ENCODE measurements at regions not wholly inside any gene's neighbourhood (a gene's known extent, or its start where the extent isn't known, plus 50 kb on each side); places are given as distances from the start of the nearest gene placed in this dataset.

GRCh38 chr9:1962588-1963106 is 52.5 kb upstream of the SMARCA2 start:
- DNase-seq (ENCODE audit: low read depth in 2 of 2), result no peak

- no peak for DNase-seq (ENCODE audit: low read depth in 2 of 2)
Measured at GRCh38 chr9:1964093-1964492, 51.1 kb upstream of the SMARCA2 start.

All from stimulated activated CD4-positive, alpha-beta T cell treated with anti-CD3 and anti-CD28 coated beads, Interleukin-1b, Interleukin-23, amount 100 ng/mL, for 4 hours (primary cell).